CD14-positive monocyte (primary cell): ENCODE measurements at regions not wholly inside any gene's neighbourhood (a gene's known extent, or its start where the extent isn't known, plus 50 kb on each side); places are given as distances from the start of the nearest gene placed in this dataset.
"Not testable (repeated sequence)": the region's sequence is repeated elsewhere in the genome, so short reads cannot be mapped to it uniquely, and the experiment has no call there.

ENCODE experiments used
- DNase-seq, 3 donors: peaks; one replicate each; pipeline ENCODE4 v3.0.0-alpha.2; 2011 to 2022
- H2AFZ ChIP-seq: 2 replicates; pipeline ENCODE4 v1.6.0; 2012; ENCODE audit warnings: mild to moderate bottlenecking, low read depth, low read length, inconsistent platforms; ENCODE audit not compliant: insufficient read depth, poor library complexity, severe bottlenecking
- H3K27ac ChIP-seq, 2 donors: 1 replicate in 1 of 2; 2 replicates in 1 of 2; pipeline ENCODE4 v1.5.1; 2012 to 2013; ENCODE audit warnings: low read length in 2 of 2, control low read depth in 1 of 2, inconsistent platforms in 1 of 2, low read depth in 1 of 2, mild to moderate bottlenecking in 1 of 2
- H3K27me3 ChIP-seq, 2 donors: one replicate each; pipeline versions ENCODE4 v1.6.0 to v1.6.1; 2011 to 2013; ENCODE audit warnings: low read length in 2 of 2; ENCODE audit not compliant: control insufficient read depth in 2 of 2, insufficient read depth in 2 of 2
- H3K36me3 ChIP-seq, 2 donors: replicated peaks in 1 of 2; 1 replicate in 1 of 2; 2 replicates in 1 of 2; pipeline versions ENCODE4 v1.5.1 to v1.6.1; 2012 to 2013; ENCODE audit warnings: low read length in 2 of 2, control low read depth in 1 of 2, inconsistent platforms in 1 of 2, mild to moderate bottlenecking in 1 of 2; ENCODE audit not compliant: insufficient read depth in 2 of 2, control insufficient read depth in 1 of 2
- H3K4me1 ChIP-seq, 2 donors: 1 replicate in 1 of 2; 2 replicates in 1 of 2; pipeline versions ENCODE4 v1.5.1 to v1.6.1; 2012 to 2013; ENCODE audit warnings: low read length in 2 of 2, control low read depth in 1 of 2, inconsistent platforms in 1 of 2, mild to moderate bottlenecking in 1 of 2, moderate library complexity in 1 of 2; ENCODE audit not compliant: insufficient read depth in 2 of 2, control insufficient read depth in 1 of 2
- H3K4me2 ChIP-seq: replicated peaks from 2 replicates; pipeline ENCODE3; 2012; ENCODE audit warnings: low read length, moderate library complexity, mild to moderate bottlenecking; ENCODE audit not compliant: poor library complexity, severe bottlenecking; ENCODE audit errors: extremely low read depth
- H3K4me3 ChIP-seq, 3 experiments: fragments of 200-600 bp in 1 of 3; sonication (generic) in 1 of 3; replicated peaks in 1 of 3; 1 replicate in 2 of 3; 2 replicates in 1 of 3; pipeline ENCODE4 v1.5.1; 2011 to 2013; ENCODE audit warnings: low read length in 3 of 3, mild to moderate bottlenecking in 3 of 3, control low read depth in 2 of 3, low read depth in 2 of 3, inconsistent platforms in 1 of 3, moderate library complexity in 1 of 3
- H3K79me2 ChIP-seq: 2 replicates; pipeline ENCODE4 v1.6.0; 2012; ENCODE audit warnings: mild to moderate bottlenecking, control low read depth, inconsistent platforms, low read length, moderate library complexity; ENCODE audit not compliant: insufficient read depth
- H3K9ac ChIP-seq: 2 replicates; pipeline ENCODE4 v1.6.0; 2017; ENCODE audit warnings: low read length, mild to moderate bottlenecking; ENCODE audit not compliant: insufficient read depth, poor library complexity, severe bottlenecking
- H3K9me3 ChIP-seq, 2 donors: replicated peaks in 1 of 2; 1 replicate in 1 of 2; 2 replicates in 1 of 2; pipeline versions ENCODE4 v1.5.1 to v1.6.1; 2012 to 2013; ENCODE audit warnings: low read length in 2 of 2, control low read depth in 1 of 2; ENCODE audit not compliant: control insufficient read depth in 1 of 2, insufficient read depth in 1 of 2
- H4K20me1 ChIP-seq: 2 replicates; pipeline ENCODE4 v1.6.0; 2012; ENCODE audit warnings: mild to moderate bottlenecking, low read length, control low read depth, moderate library complexity; ENCODE audit not compliant: insufficient read depth
- H3K27ac Mint-ChIP-seq, 7 donors: one replicate each; pipeline ENCODE4 v1.8.0; 2020; ENCODE audit warnings: mild to moderate bottlenecking in 7 of 7, mixed read lengths in 7 of 7, moderate library complexity in 6 of 7, inconsistent platforms in 2 of 7
- H3K27me3 Mint-ChIP-seq, 3 donors: one replicate each; pipeline ENCODE4 v1.8.0; 2021 to 2022; ENCODE audit warnings: low read depth in 3 of 3, mild to moderate bottlenecking in 3 of 3, mixed read lengths in 3 of 3, moderate library complexity in 3 of 3, inconsistent platforms in 1 of 3
- H3K36me3 Mint-ChIP-seq, 2 donors: one replicate each; pipeline ENCODE4 v1.8.0; 2020; ENCODE audit warnings: mixed read lengths in 2 of 2, inconsistent platforms in 1 of 2, mild to moderate bottlenecking in 1 of 2
- H3K4me1 Mint-ChIP-seq: one replicate; pipeline ENCODE4 v1.8.0; 2020; ENCODE audit warnings: mild to moderate bottlenecking, mixed read lengths
- H3K4me3 Mint-ChIP-seq, 2 donors: one replicate each; pipeline ENCODE4 v1.8.0; 2020; ENCODE audit warnings: mild to moderate bottlenecking in 2 of 2, mixed read lengths in 2 of 2, moderate library complexity in 1 of 2
- H3K9me3 Mint-ChIP-seq, 7 donors: one replicate each; pipeline ENCODE4 v1.8.0; 2020 to 2022; ENCODE audit warnings: mixed read lengths in 7 of 7, mild to moderate bottlenecking in 6 of 7, moderate library complexity in 6 of 7, inconsistent platforms in 2 of 7
- WGBS: methylation state at CpG from one replicate; pipeline ENCODE4 v1.1.5; 2013; ENCODE audit warnings: missing lambda C conversion rate; ENCODE audit not compliant: insufficient coverage; 5-methylcytosine and 5-hydroxymethylcytosine counted together
- intact Hi-C, 2 donors: fragments of 100-400 bp; cut with micrococcal nuclease; formaldehyde crosslinking; loops; one replicate each; pipeline versions ENCODE4 v1.15.0 to v1.15.1; 2023

DNA sequence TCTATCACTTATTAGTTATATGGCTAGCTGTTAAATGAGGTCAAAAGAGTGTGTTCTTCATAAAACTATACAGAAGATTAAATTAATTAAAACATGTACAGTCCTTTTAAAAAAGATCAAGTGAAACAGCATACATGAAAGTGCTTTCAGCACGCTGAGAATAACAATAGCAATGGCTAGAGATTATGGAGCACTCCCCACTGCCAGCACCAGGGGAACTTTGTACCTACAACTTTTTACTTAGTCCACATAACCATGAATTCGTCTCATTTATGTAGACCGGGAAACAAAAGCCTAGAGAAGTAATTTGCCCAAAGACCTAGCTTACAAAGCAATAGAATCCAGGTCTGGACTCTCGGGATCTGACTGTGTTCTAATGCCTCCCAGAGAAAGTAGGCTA lies 136.5 kb upstream of the PLGLB2 start:
- H3K4me1 Mint-ChIP-seq, H3K4me1 ChIP-seq, H3K9me3 ChIP-seq, H3K36me3 Mint-ChIP-seq, H3K4me3 Mint-ChIP-seq, H3K27me3 Mint-ChIP-seq, H2AFZ ChIP-seq, H3K27ac Mint-ChIP-seq, H3K9ac ChIP-seq, H3K27me3 ChIP-seq, H3K79me2 ChIP-seq, H3K27ac ChIP-seq, H3K4me2 ChIP-seq, H3K36me3 ChIP-seq, H4K20me1 ChIP-seq, H3K4me3 ChIP-seq, DNase-seq, H3K9me3 Mint-ChIP-seq, intact Hi-C loops: not testable (repeated sequence)
- WGBS = no CpG with 5 or more reads among the region's 4 CpGs

DNA sequence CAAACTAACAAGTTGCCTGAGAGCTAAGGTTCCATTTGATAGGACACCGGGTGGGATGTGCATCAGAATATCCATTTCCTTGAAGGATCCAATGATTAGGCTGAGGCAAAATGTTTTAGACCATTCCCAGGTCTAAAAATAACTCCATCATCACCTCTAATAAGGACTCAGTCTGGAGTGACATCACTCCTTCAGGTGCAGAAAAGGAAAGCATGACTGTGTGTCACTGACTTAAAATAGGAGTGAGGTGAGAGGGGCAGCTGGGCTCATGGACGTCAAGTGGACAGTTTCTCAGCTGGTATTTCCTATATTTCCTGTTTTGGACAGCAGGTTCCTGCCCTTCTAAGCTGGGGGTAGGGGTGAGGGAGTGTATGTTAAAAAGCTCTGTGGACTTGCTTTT lies 135.9 kb upstream of the PLGLB2 start:
- H3K27ac ChIP-seq, H3K27me3 ChIP-seq, H3K27me3 Mint-ChIP-seq, H3K4me3 ChIP-seq, H3K4me2 ChIP-seq, intact Hi-C loops, H2AFZ ChIP-seq, H4K20me1 ChIP-seq, H3K79me2 ChIP-seq, H3K4me1 ChIP-seq, H3K9ac ChIP-seq, H3K27ac Mint-ChIP-seq, DNase-seq, H3K36me3 Mint-ChIP-seq, H3K9me3 ChIP-seq, H3K4me3 Mint-ChIP-seq, H3K9me3 Mint-ChIP-seq, H3K4me1 Mint-ChIP-seq, H3K36me3 ChIP-seq: not testable (repeated sequence)
- no CpG with 5 or more reads among the region's 2 CpGs for WGBS

DNA sequence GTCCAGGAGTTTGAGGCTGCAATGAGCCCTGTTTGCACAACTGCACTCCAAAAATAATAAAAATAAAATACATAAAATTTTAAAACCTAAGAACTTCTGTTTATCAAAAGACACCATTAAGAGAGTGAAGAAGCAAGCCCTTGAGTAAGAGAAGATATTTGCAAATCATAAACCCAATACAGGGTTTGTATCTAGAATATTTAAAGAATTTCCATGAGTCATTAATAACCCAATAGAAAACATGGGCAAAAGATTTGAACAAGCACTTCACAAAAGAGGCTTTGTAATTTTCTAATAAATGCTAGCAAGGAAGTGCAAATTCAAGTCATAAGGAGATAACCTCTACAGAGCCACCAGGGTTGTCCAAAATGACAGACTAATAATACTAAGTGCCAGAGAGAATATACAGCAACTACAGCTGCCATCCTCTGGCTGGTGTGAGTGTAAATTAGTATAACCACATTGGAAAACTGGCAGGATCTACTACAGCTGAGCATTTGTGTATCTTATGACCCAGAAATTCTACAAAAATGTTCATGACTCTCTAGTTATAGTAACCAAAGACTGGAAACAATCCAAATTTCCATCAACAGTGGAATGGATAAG lies 133.0 kb upstream of the PLGLB2 start:
- H3K4me1 ChIP-seq, H3K36me3 Mint-ChIP-seq, H3K27ac Mint-ChIP-seq, intact Hi-C loops, H3K9me3 ChIP-seq, H3K27me3 ChIP-seq, H3K9ac ChIP-seq, H3K36me3 ChIP-seq, H3K4me1 Mint-ChIP-seq, H3K4me3 Mint-ChIP-seq, H3K4me2 ChIP-seq, H2AFZ ChIP-seq, H3K27ac ChIP-seq, H3K79me2 ChIP-seq, H3K27me3 Mint-ChIP-seq, DNase-seq, H3K4me3 ChIP-seq, H4K20me1 ChIP-seq, H3K9me3 Mint-ChIP-seq: not testable (repeated sequence)

DNA sequence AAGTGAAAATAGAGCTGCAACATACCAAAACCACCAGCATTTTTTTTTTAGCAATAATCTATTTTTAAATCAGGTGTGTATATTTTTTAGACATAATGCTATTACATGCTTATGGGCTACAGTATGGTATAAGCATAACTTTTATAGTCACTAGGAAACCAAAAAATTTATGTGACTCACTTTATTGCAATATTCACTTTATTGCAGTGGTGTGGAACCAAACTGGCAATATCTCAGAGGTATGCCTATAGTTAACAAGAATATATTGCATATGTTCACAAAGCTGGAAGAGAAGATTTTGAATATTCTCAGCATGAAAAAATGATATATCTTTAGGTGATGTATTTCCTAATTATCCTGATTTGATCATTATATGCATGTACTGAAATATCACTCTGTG lies 128.8 kb upstream of the PLGLB2 start:
- intact Hi-C loops, H3K9ac ChIP-seq, H3K36me3 Mint-ChIP-seq, H3K27me3 Mint-ChIP-seq, H3K4me3 Mint-ChIP-seq, H3K9me3 Mint-ChIP-seq, H3K27ac Mint-ChIP-seq, H3K79me2 ChIP-seq, DNase-seq, H3K36me3 ChIP-seq, H3K4me1 Mint-ChIP-seq, H3K4me3 ChIP-seq, H4K20me1 ChIP-seq, H3K27me3 ChIP-seq, H3K27ac ChIP-seq, H3K9me3 ChIP-seq, H3K4me1 ChIP-seq, H3K4me2 ChIP-seq, H2AFZ ChIP-seq: not testable (repeated sequence)
